ENCODE measurements at regions not wholly inside any gene's neighbourhood (a gene's known extent, or its start where the extent isn't known, plus 50 kb on each side); places are given as distances from the start of the nearest gene placed in this dataset.

GRCh38 chr6:15853259-15853658 lies 190.4 kb upstream of the DTNBP1 start:
- BruUV-seq (replicated peaks): no TSS peak
- Mint-ChIP-seq H3K36me3 (ENCODE audit: insufficient read depth, unreplicated experiment) (no peaks in the 10 kb centered on the region), H3K4me3 (ENCODE audit: low read depth, unreplicated experiment) (no peak overlapping the region), H3K4me1 (ENCODE audit: low read depth, unreplicated experiment) (no peaks in the 10 kb centered on the region), H3K27ac (ENCODE audit: unreplicated experiment) (no peak overlapping the region), H3K27me3 (ENCODE audit: unreplicated experiment) (peaks cover 13% of the 10 kb centered on the region), H3K9me3 (ENCODE audit: low read depth, unreplicated experiment) (no peaks in the 10 kb centered on the region)
- no peak for TF ChIP-seq CTCF (IDR thresholded peaks at IDR 0.05; ENCODE audit: unreplicated experiment)
- no peak for DNase-seq
- CTCF ChIA-PET: interaction anchor here (0.6 kb wide), 1 partner anchor 201 kb away, joined by 3 read pairs; no protein-coding TSS in a partner anchor
- intact Hi-C loops (cut with micrococcal nuclease; ENCODE audit: unreplicated experiment): no loop called here

- no peak for TF ChIP-seq CTCF (IDR thresholded peaks at IDR 0.05; ENCODE audit: unreplicated experiment)
- Mint-ChIP-seq H3K36me3 (ENCODE audit: insufficient read depth, unreplicated experiment) (no peaks in the 10 kb centered on the region), H3K27ac (ENCODE audit: unreplicated experiment) (no peak overlapping the region), H3K4me3 (ENCODE audit: low read depth, unreplicated experiment) (no peak overlapping the region), H3K27me3 (ENCODE audit: unreplicated experiment) (peaks cover 13% of the 10 kb centered on the region), H3K4me1 (ENCODE audit: low read depth, unreplicated experiment) (no peaks in the 10 kb centered on the region), H3K9me3 (ENCODE audit: low read depth, unreplicated experiment) (peaks cover 2% of the 10 kb centered on the region)
- DNase-seq: no peak
- BruUV-seq (replicated peaks): no TSS peak
- intact Hi-C loops (cut with micrococcal nuclease; ENCODE audit: unreplicated experiment): no loop called here
- CTCF ChIA-PET: no interaction called here
Measured at GRCh38 chr6:15852289-15852688, 189.5 kb upstream of the DTNBP1 start.

- no TSS peak for BruUV-seq (replicated peaks)
- intact Hi-C loops (cut with micrococcal nuclease; ENCODE audit: unreplicated experiment): no loop called here
- peaks cover 13% of the 10 kb centered on the region for H3K27me3 Mint-ChIP-seq (ENCODE audit: unreplicated experiment)
- CTCF ChIA-PET: interaction anchor here (0.6 kb wide), 1 partner anchor 33 kb away, joined by 5 read pairs; no protein-coding TSS in a partner anchor
- no peak overlapping the region for H3K27ac Mint-ChIP-seq (ENCODE audit: unreplicated experiment)
- H3K9me3 Mint-ChIP-seq (ENCODE audit: low read depth, unreplicated experiment): peaks cover 2% of the 10 kb centered on the region
- no peak overlapping the region for H3K4me3 Mint-ChIP-seq (ENCODE audit: low read depth, unreplicated experiment)
- H3K36me3 Mint-ChIP-seq (ENCODE audit: insufficient read depth, unreplicated experiment): no peaks in the 10 kb centered on the region
- TF ChIP-seq CTCF (IDR thresholded peaks at IDR 0.05; ENCODE audit: unreplicated experiment): no peak
- DNase-seq: no peak
- no peaks in the 10 kb centered on the region for H3K4me1 Mint-ChIP-seq (ENCODE audit: low read depth, unreplicated experiment)
Measured at GRCh38 chr6:15849395-15849794, 186.6 kb upstream of the DTNBP1 start.

- Mint-ChIP-seq H3K4me3 (ENCODE audit: low read depth, unreplicated experiment) (no peak overlapping the region), H3K9me3 (ENCODE audit: low read depth, unreplicated experiment) (peaks cover 2% of the 10 kb centered on the region), H3K27me3 (ENCODE audit: unreplicated experiment) (no peaks in the 10 kb centered on the region), H3K4me1 (ENCODE audit: low read depth, unreplicated experiment) (no peaks in the 10 kb centered on the region), H3K27ac (ENCODE audit: unreplicated experiment) (no peak overlapping the region), H3K36me3 (ENCODE audit: insufficient read depth, unreplicated experiment) (no peaks in the 10 kb centered on the region)
- no TSS peak for BruUV-seq (replicated peaks)
- DNase-seq: no peak
- no peak for TF ChIP-seq CTCF (IDR thresholded peaks at IDR 0.05; ENCODE audit: unreplicated experiment)
- CTCF ChIA-PET: interaction anchor here (0.8 kb wide), 1 partner anchor 14 kb away, joined by 4 read pairs; no protein-coding TSS in a partner anchor
- intact Hi-C loops (cut with micrococcal nuclease; ENCODE audit: unreplicated experiment): no loop called here
Measured at GRCh38 chr6:15845492-15845891, 182.7 kb upstream of the DTNBP1 start.
